ENCODE measurements at regions not wholly inside any gene's neighbourhood (a gene's known extent, or its start where the extent isn't known, plus 50 kb on each side); places are given as distances from the start of the nearest gene placed in this dataset.

GRCh38 chr2:101581675-101582299 lies 106.9 kb upstream of the RFX8 start:
- TF ChIP-seq CTCF (IDR thresholded peaks at IDR 0.05) (no peak), POLR2A (IDR thresholded peaks at IDR 0.05) (no peak), EP300 (IDR thresholded peaks at IDR 0.05) (no peak)
